Chondrocyte (in vitro differentiated cells): ENCODE measurements at regions not wholly inside any gene's neighbourhood (a gene's known extent, or its start where the extent isn't known, plus 50 kb on each side); places are given as distances from the start of the nearest gene placed in this dataset.

ENCODE experiments used
- DNase-seq: peaks from one replicate; pipeline ENCODE4 v3.0.0; 2021; ENCODE audit warnings: mixed read lengths, low spot score
- H3K27ac Mint-ChIP-seq: one replicate; pipeline ENCODE4 v1.8.0; 2021; ENCODE audit warnings: mild to moderate bottlenecking, moderate library complexity, mixed read lengths; ENCODE audit not compliant: unreplicated experiment
- H3K27me3 Mint-ChIP-seq: 2 replicates; pipeline ENCODE4 v1.8.0; 2021; ENCODE audit warnings: low read depth, mixed read lengths
- H3K36me3 Mint-ChIP-seq: 2 replicates; pipeline ENCODE4 v1.8.0; 2021; ENCODE audit warnings: low read depth, mixed read lengths
- H3K4me1 Mint-ChIP-seq: 2 replicates; pipeline ENCODE4 v1.8.0; 2021; ENCODE audit warnings: low read depth, mild to moderate bottlenecking, mixed read lengths
- H3K4me3 Mint-ChIP-seq: one replicate; pipeline ENCODE4 v1.8.0; 2021; ENCODE audit warnings: mild to moderate bottlenecking, moderate library complexity, mixed read lengths; ENCODE audit not compliant: unreplicated experiment
- H3K9me3 Mint-ChIP-seq: 2 replicates; pipeline ENCODE4 v1.8.0; 2021; ENCODE audit warnings: low read depth, mixed read lengths
- CTCF ChIP-seq: fragments of 200-600 bp; sonication (generic); IDR thresholded peaks from 2 replicates; pipeline ENCODE4 v1.5.0; 2021; ENCODE audit warnings: antibody characterized with exemption, mild to moderate bottlenecking, moderate library complexity

GRCh38 chr18:26741758-26742157 lies 123.7 kb downstream of the AQP4 start:
- H3K4me3 Mint-ChIP-seq, result no peak overlapping the region
- H3K27ac Mint-ChIP-seq, result no peak overlapping the region
- no peak for DNase-seq
- no peaks in the 10 kb centered on the region for H3K36me3 Mint-ChIP-seq
- no peaks in the 10 kb centered on the region for H3K27me3 Mint-ChIP-seq
- no peak for TF ChIP-seq CTCF
- H3K4me1 Mint-ChIP-seq, result peaks cover 19% of the 10 kb centered on the region
- H3K9me3 Mint-ChIP-seq, result no peaks in the 10 kb centered on the region

- no peaks in the 10 kb centered on the region for H3K36me3 Mint-ChIP-seq
- H3K4me1 Mint-ChIP-seq, result peaks cover 12% of the 10 kb centered on the region
- no peak for TF ChIP-seq CTCF
- no peak for DNase-seq
- no peak overlapping the region for H3K27ac Mint-ChIP-seq
- H3K9me3 Mint-ChIP-seq, result no peaks in the 10 kb centered on the region
- H3K27me3 Mint-ChIP-seq, result no peaks in the 10 kb centered on the region
- H3K4me3 Mint-ChIP-seq, result no peak overlapping the region
Observed at GRCh38 chr18:26741048-26741447, 124.5 kb downstream of the AQP4 start.

GRCh38 chr18:26740396-26740795 lies 125.1 kb downstream of the AQP4 start:
- Mint-ChIP-seq H3K27me3 (no peaks in the 10 kb centered on the region), H3K4me3 (no peak overlapping the region), H3K36me3 (no peaks in the 10 kb centered on the region), H3K27ac (no peak overlapping the region), H3K9me3 (no peaks in the 10 kb centered on the region), H3K4me1 (peaks cover 5% of the 10 kb centered on the region)
- no peak for DNase-seq
- TF ChIP-seq CTCF, result no peak

- Mint-ChIP-seq H3K4me1 (no peaks in the 10 kb centered on the region), H3K9me3 (no peaks in the 10 kb centered on the region), H3K27ac (no peak overlapping the region), H3K27me3 (no peaks in the 10 kb centered on the region), H3K36me3 (no peaks in the 10 kb centered on the region), H3K4me3 (no peak overlapping the region)
- no peak for TF ChIP-seq CTCF
- no peak for DNase-seq
Observed at GRCh38 chr18:26738706-26739105, 126.8 kb downstream of the AQP4 start.

- no peaks in the 10 kb centered on the region for H3K36me3 Mint-ChIP-seq
- no peak for DNase-seq
- H3K9me3 Mint-ChIP-seq, result no peaks in the 10 kb centered on the region
- H3K27ac Mint-ChIP-seq, result no peak overlapping the region
- H3K27me3 Mint-ChIP-seq, result peaks cover 3% of the 10 kb centered on the region
- no peak overlapping the region for H3K4me3 Mint-ChIP-seq
- TF ChIP-seq CTCF, result no peak
- no peaks in the 10 kb centered on the region for H3K4me1 Mint-ChIP-seq
Observed at GRCh38 chr18:26736301-26736700, 129.2 kb downstream of the AQP4 start.
